NOMO-1 (cell line): ENCODE measurements at regions not wholly inside any gene's neighbourhood (a gene's known extent, or its start where the extent isn't known, plus 50 kb on each side); places are given as distances from the start of the nearest gene placed in this dataset.

Experiments
- DNase-seq, 2 experiments: peaks; one replicate each; lab custom pipeline; 2025; ENCODE audit not compliant: unreplicated experiment in 2 of 2; lab: John Stamatoyannopoulos, UW

GRCh38 chr2:145028101-145028920, 508.4 kb upstream of the ZEB2 start:
- DNase-seq: no peak

GRCh38 chr2:145026456-145027455, 506.8 kb upstream of the ZEB2 start:
- no peak for DNase-seq

GRCh38 chr2:145025382-145025781, 505.5 kb upstream of the ZEB2 start:
- DNase-seq: no peak

- DNase-seq: no peak
These were observed 503.5 kb upstream of the ZEB2 start for GRCh38 chr2:145023334-145023934.

- no peak for DNase-seq
These were observed 502.9 kb upstream of the ZEB2 start for GRCh38 chr2:145022666-145023333.

- DNase-seq: no peak
These were observed 502.2 kb upstream of the ZEB2 start for GRCh38 chr2:145021962-145022665.

GRCh38 chr2:145020694-145021093, 500.8 kb upstream of the ZEB2 start:
- no peak for DNase-seq

GRCh38 chr2:145020139-145020538, 500.2 kb upstream of the ZEB2 start:
- no peak for DNase-seq

- no peak for DNase-seq
These were observed 498.6 kb upstream of the ZEB2 start for GRCh38 chr2:145018502-145018901.

- DNase-seq: no peak
These were observed 497.2 kb upstream of the ZEB2 start for GRCh38 chr2:145017149-145017548.

GRCh38 chr2:145016711-145017110, 496.8 kb upstream of the ZEB2 start:
- DNase-seq: no peak

GRCh38 chr2:145015561-145015960, 495.6 kb upstream of the ZEB2 start:
- no peak for DNase-seq

- DNase-seq: no peak
These were observed 492.9 kb upstream of the ZEB2 start for GRCh38 chr2:145012806-145013205.

GRCh38 chr2:145012214-145012670, 492.3 kb upstream of the ZEB2 start:
- DNase-seq: no peak

- no peak for DNase-seq
These were observed 490.7 kb upstream of the ZEB2 start for GRCh38 chr2:145010635-145011034.

- no peak for DNase-seq
These were observed 488.0 kb upstream of the ZEB2 start for GRCh38 chr2:145007960-145008263.

GRCh38 chr2:145007093-145007959, 487.4 kb upstream of the ZEB2 start:
- DNase-seq: no peak

- no peak for DNase-seq
These were observed 482.7 kb upstream of the ZEB2 start for GRCh38 chr2:145002624-145003023.

GRCh38 chr2:145000376-145000775, 480.5 kb upstream of the ZEB2 start:
- DNase-seq: no peak
